H9 (cell line): ENCODE measurements at regions not wholly inside any gene's neighbourhood (a gene's known extent, or its start where the extent isn't known, plus 50 kb on each side); places are given as distances from the start of the nearest gene placed in this dataset.

Source experiments
- DNase-seq: peaks from one replicate; pipeline ENCODE4 v3.0.0-alpha.2; 2017
- H2AFZ ChIP-seq: one replicate; pipeline ENCODE4 v1.6.1; 2013; ENCODE audit warnings: mild to moderate bottlenecking, low read length, control low read depth, moderate library complexity
- H2AK5ac ChIP-seq: 2 replicates; pipeline ENCODE4 v1.6.1; 2013; ENCODE audit warnings: low read length, control low read depth, mixed read lengths; ENCODE audit not compliant: insufficient read length
- H2BK120ac ChIP-seq: one replicate; pipeline ENCODE4 v1.6.1; 2013; ENCODE audit warnings: low read depth, mild to moderate bottlenecking, low read length, control low read depth, inconsistent platforms; ENCODE audit not compliant: poor library complexity, severe bottlenecking
- H2BK12ac ChIP-seq: 2 replicates; pipeline ENCODE4 v1.6.1; 2013; ENCODE audit warnings: low read length, control low read depth, mixed read lengths, low read depth; ENCODE audit not compliant: insufficient read length
- H2BK15ac ChIP-seq: 2 replicates; pipeline ENCODE4 v1.6.1; 2013; ENCODE audit warnings: low read depth, low read length, control low read depth
- H2BK20ac ChIP-seq: one replicate; pipeline ENCODE4 v1.6.1; 2013; ENCODE audit warnings: low read depth, mild to moderate bottlenecking, low read length, control low read depth, inconsistent platforms; ENCODE audit not compliant: poor library complexity, severe bottlenecking
- H2BK5ac ChIP-seq: 2 replicates; pipeline ENCODE4 v1.6.1; 2013; ENCODE audit warnings: low read length, control low read depth, mixed read lengths; ENCODE audit not compliant: insufficient read length
- H3K14ac ChIP-seq: 2 replicates; pipeline ENCODE4 v1.6.1; 2013; ENCODE audit warnings: low read length, control low read depth; ENCODE audit not compliant: insufficient read depth
- H3K18ac ChIP-seq: 2 replicates; pipeline ENCODE4 v1.6.1; 2013; ENCODE audit warnings: low read depth, mild to moderate bottlenecking, mixed read lengths, low read length, control low read depth; ENCODE audit not compliant: insufficient read length
- H3K23ac ChIP-seq: 2 replicates; pipeline ENCODE4 v1.6.1; 2013; ENCODE audit warnings: low read length, control low read depth, mixed read lengths, low read depth; ENCODE audit not compliant: insufficient read length
- H3K23me2 ChIP-seq: 2 replicates; pipeline ENCODE4 v1.6.1; 2013; ENCODE audit warnings: low read depth, mild to moderate bottlenecking, mixed read lengths, low read length, control low read depth; ENCODE audit not compliant: insufficient read length, poor library complexity, severe bottlenecking
- H3K27ac ChIP-seq: 2 replicates; pipeline ENCODE4 v1.5.1; 2013; ENCODE audit warnings: low read length, control low read depth, mixed read lengths, low read depth; ENCODE audit not compliant: insufficient read length
- H3K27me3 ChIP-seq: 2 replicates; pipeline ENCODE4 v1.6.1; 2013; ENCODE audit warnings: low read length, control low read depth, inconsistent platforms; ENCODE audit not compliant: insufficient read depth
- H3K4ac ChIP-seq: 2 replicates; pipeline ENCODE4 v1.6.1; 2013; ENCODE audit warnings: low read depth, mild to moderate bottlenecking, control low read depth, inconsistent platforms, low read length, moderate library complexity
- H3K4me1 ChIP-seq: 2 replicates; pipeline ENCODE4 v1.6.1; 2013; ENCODE audit warnings: low read length, control low read depth, inconsistent platforms; ENCODE audit not compliant: insufficient read depth
- H3K4me2 ChIP-seq: 2 replicates; pipeline ENCODE4 v1.6.1; 2013; ENCODE audit warnings: low read length, control low read depth, mixed read lengths; ENCODE audit not compliant: insufficient read length, insufficient read depth
- H3K56ac ChIP-seq: 2 replicates; pipeline ENCODE4 v1.6.1; 2013; ENCODE audit warnings: low read depth, mild to moderate bottlenecking, mixed read lengths, low read length, control low read depth; ENCODE audit not compliant: insufficient read length
- H3K79me1 ChIP-seq: 2 replicates; pipeline ENCODE4 v1.6.1; 2013; ENCODE audit warnings: low read depth, mild to moderate bottlenecking, moderate library complexity, low read length, control low read depth, inconsistent platforms; ENCODE audit not compliant: insufficient read depth, poor library complexity, severe bottlenecking
- H3K79me2 ChIP-seq: 2 replicates; pipeline ENCODE4 v1.6.1; 2013; ENCODE audit warnings: low read length, control low read depth, inconsistent platforms; ENCODE audit not compliant: insufficient read depth
- H3K9ac ChIP-seq: 2 replicates; pipeline ENCODE4 v1.6.1; 2013; ENCODE audit warnings: low read length, control low read depth, mixed read lengths; ENCODE audit not compliant: insufficient read length; ENCODE audit errors: extremely low read depth
- H3K9me3 ChIP-seq: one replicate; pipeline ENCODE4 v1.6.1; 2013; ENCODE audit warnings: low read depth, low read length, inconsistent platforms; ENCODE audit not compliant: control insufficient read depth
- H3T11ph ChIP-seq: one replicate; pipeline ENCODE4 v1.6.1; 2013; ENCODE audit warnings: mild to moderate bottlenecking, low read length, control low read depth, inconsistent platforms
- H4K20me1 ChIP-seq: one replicate; pipeline ENCODE4 v1.6.1; 2013; ENCODE audit not compliant: control insufficient read depth, insufficient read length, insufficient read depth
- H4K5ac ChIP-seq: 2 replicates; pipeline ENCODE4 v1.6.1; 2013; ENCODE audit warnings: low read depth, mild to moderate bottlenecking, mixed read lengths, low read length, control low read depth; ENCODE audit not compliant: insufficient read length
- H4K8ac ChIP-seq: replicated peaks from 2 replicates; pipeline ENCODE4 v1.6.1; 2013; ENCODE audit warnings: low read length, control low read depth, mixed read lengths, low read depth; ENCODE audit not compliant: insufficient read length
- H4K91ac ChIP-seq: 2 replicates; pipeline ENCODE4 v1.6.1; 2013; ENCODE audit warnings: low read depth, mild to moderate bottlenecking, moderate library complexity, mixed read lengths, low read length, control low read depth; ENCODE audit not compliant: insufficient read length
- H3K27ac Mint-ChIP-seq, 3 experiments: 2 replicates in 2 of 3; 3 replicates in 1 of 3; pipeline ENCODE4 v1.8.0; 2020 to 2021; ENCODE audit warnings: mixed read lengths in 3 of 3, mild to moderate bottlenecking in 1 of 3, moderate library complexity in 1 of 3
- H3K27me3 Mint-ChIP-seq: 2 replicates; pipeline ENCODE4 v1.8.0; 2021; ENCODE audit warnings: low read depth, mild to moderate bottlenecking, moderate library complexity, mixed read lengths
- H3K36me3 Mint-ChIP-seq, 3 experiments: 2 replicates in 2 of 3; 3 replicates in 1 of 3; pipeline ENCODE4 v1.8.0; 2020 to 2021; ENCODE audit warnings: low read depth in 3 of 3, mixed read lengths in 3 of 3; ENCODE audit not compliant: insufficient read depth in 1 of 3
- H3K4me1 Mint-ChIP-seq, 2 experiments: 2 replicates each; pipeline ENCODE4 v1.8.0; 2020; ENCODE audit warnings: mixed read lengths in 2 of 2
- H3K4me3 Mint-ChIP-seq, 2 experiments: 2 replicates in 1 of 2; 3 replicates in 1 of 2; pipeline ENCODE4 v1.8.0; 2020 to 2021; ENCODE audit warnings: mild to moderate bottlenecking in 2 of 2, mixed read lengths in 2 of 2, moderate library complexity in 1 of 2
- H3K9me3 Mint-ChIP-seq, 2 experiments: 2 replicates in 1 of 2; 3 replicates in 1 of 2; pipeline ENCODE4 v1.8.0; 2020; ENCODE audit warnings: mild to moderate bottlenecking in 2 of 2, mixed read lengths in 2 of 2, moderate library complexity in 1 of 2
- CTCF ChIP-seq: fragments of 200-600 bp; sonication (generic); conservative IDR thresholded peaks from 3 replicates; pipeline ENCODE4 v1.8.0; 2021; ENCODE audit warnings: antibody characterized with exemption, mild to moderate bottlenecking
- WGBS: extraction: QIAGEN DNeasy Blood & Tissue Kit; methylation state at CpG from one replicate; pipeline ENCODE4 v1.1.7; 2013; ENCODE audit warnings: missing lambda C conversion rate, low lambda C conversion rate, mixed read lengths; ENCODE audit not compliant: insufficient read length; ENCODE audit errors: extremely low coverage; 5-methylcytosine and 5-hydroxymethylcytosine counted together

DNA sequence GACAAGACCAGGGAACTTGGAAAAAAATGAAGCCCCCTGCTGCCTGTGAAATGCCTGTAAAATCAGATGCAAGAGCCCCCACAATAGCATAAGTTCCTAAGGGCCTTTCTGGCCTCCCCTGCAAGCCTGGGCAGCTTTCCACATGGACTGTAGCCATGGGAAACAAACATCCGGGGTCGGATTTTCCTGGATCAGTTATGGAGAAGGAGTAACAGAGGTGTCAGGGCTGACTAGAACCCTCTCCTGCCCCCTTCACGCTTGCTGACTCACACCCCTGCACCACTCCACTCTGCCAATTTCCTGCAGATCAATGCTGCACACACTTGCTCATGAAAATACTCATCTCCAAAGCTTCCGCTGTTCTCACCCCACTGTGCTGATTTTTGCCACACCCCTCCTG is 258.6 kb downstream of the CBLN1 start:
- H3K4me1 ChIP-seq, result peaks cover 18% of the 10 kb centered on the region
- H3K23ac ChIP-seq, result no peak overlapping the region
- H3K18ac ChIP-seq, result no peak overlapping the region
- H3K14ac ChIP-seq, result peak overlapping the region; percentile 32; the same call in 1 of the 2 replicates
- H4K8ac ChIP-seq, result no peak overlapping the region
- no peak overlapping the region for H4K91ac ChIP-seq
- Mint-ChIP-seq H3K9me3 (no peaks in the 10 kb centered on the region), H3K27ac (peak overlapping the region in 2 of 3 experiments; percentile 1 to 6; a peak in 2 of 7 replicates), H3K27me3 (peaks cover 4% of the 10 kb centered on the region), H3K4me3 (no peak overlapping the region), H3K36me3 (no peaks in the 10 kb centered on the region; a peak in 1 of 7 replicates), H3K4me1 (peaks cover 54 to 60% of the 10 kb centered on the region in 2 experiments)
- no peak overlapping the region for H2BK5ac ChIP-seq
- no peak overlapping the region for H2BK15ac ChIP-seq
- H3K4ac ChIP-seq, result no peak overlapping the region
- no peak overlapping the region for H4K5ac ChIP-seq
- H3T11ph ChIP-seq, result no peak overlapping the region
- no peaks in the 10 kb centered on the region for H4K20me1 ChIP-seq
- H3K23me2 ChIP-seq, result no peaks in the 10 kb centered on the region
- H3K9ac ChIP-seq, result no peak overlapping the region
- no peak overlapping the region for H2BK20ac ChIP-seq
- no peak overlapping the region for H2AFZ ChIP-seq
- H3K56ac ChIP-seq, result no peak overlapping the region
- DNase-seq, result no peak
- no peak for TF ChIP-seq CTCF
- no peak overlapping the region for H2BK12ac ChIP-seq
- H2AK5ac ChIP-seq, result no peak overlapping the region
- no peaks in the 10 kb centered on the region for H3K79me2 ChIP-seq
- H3K27ac ChIP-seq, result no peak overlapping the region
- no peaks in the 10 kb centered on the region for H3K9me3 ChIP-seq
- no peaks in the 10 kb centered on the region for H3K27me3 ChIP-seq
- H3K79me1 ChIP-seq, result no peaks in the 10 kb centered on the region
- H3K4me2 ChIP-seq, result no peak overlapping the region
- no CpG with 5 or more reads among the region's 4 CpGs for WGBS
- H2BK120ac ChIP-seq, result no peak overlapping the region
